NCI-H187 treated with DMSO at 0.1 percent for 48 hours (cell line): ENCODE measurements at regions not wholly inside any gene's neighbourhood (a gene's known extent, or its start where the extent isn't known, plus 50 kb on each side); places are given as distances from the start of the nearest gene placed in this dataset.
"Not testable (repeated sequence)": the region's sequence is repeated elsewhere in the genome, so short reads cannot be mapped to it uniquely, and the experiment has no call there.

ENCODE experiments used
- DNase-seq: peaks from one replicate; lab custom pipeline; 2025; lab: John Stamatoyannopoulos, UW

DNA sequence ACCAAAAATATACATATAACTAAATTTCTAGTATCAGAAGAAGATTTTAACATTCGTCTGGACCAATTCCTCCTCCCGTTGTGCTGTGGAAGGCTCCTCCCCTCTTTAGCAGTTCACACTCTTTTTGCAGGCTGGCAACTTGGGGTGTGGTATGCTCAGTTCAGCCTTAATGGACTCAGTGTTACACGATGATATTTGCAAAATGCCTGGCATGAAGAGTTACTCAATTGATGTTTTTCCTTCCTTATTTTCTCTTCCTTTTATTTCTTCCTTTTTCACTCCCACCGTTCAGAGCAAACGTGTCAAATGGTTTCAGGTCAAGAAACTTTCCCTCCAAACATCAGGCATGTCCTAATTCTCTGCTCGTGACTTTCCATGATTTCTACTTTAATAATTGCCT is 248.3 kb downstream of the PHF14 start:
- DNase-seq: no peak

DNA sequence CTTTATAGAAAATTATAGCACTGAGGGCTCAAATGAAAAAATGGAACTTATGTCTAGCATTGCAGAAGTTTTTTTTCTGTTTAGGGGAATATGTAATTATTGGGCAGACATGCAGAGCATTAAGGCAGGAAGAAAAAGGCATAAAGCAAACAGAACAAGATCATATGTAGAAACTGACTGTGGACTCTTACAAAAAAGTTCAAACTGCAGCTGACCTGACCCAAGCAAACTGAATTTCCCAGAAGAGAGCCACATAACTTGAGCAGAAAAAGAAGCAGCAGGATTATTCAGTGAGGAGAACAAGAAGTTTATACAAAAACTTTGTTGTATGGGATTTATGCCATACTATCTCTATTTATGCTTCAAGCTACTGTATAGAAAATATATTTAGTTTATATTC is 250.9 kb downstream of the PHF14 start:
- DNase-seq: no peak

DNA sequence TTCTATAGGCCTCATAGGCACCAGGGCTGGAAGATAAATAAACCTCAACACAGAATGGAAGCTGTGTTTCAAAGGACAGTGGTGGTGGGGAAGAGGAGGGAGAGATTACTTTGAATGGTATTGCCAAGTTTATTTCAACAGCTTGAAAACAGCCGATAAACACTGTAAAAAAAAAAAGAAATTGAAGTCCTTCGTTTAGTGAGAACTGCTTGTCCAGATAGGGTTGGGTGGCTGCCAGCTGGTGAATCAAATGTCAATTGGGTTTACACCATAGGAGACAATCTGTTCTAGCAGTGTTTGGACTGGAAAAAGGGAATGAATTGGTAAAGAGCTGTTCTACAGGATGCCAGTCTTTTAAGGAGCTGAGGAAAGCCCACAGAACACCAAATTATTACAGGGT is 254.8 kb downstream of the PHF14 start:
- no peak for DNase-seq

DNA sequence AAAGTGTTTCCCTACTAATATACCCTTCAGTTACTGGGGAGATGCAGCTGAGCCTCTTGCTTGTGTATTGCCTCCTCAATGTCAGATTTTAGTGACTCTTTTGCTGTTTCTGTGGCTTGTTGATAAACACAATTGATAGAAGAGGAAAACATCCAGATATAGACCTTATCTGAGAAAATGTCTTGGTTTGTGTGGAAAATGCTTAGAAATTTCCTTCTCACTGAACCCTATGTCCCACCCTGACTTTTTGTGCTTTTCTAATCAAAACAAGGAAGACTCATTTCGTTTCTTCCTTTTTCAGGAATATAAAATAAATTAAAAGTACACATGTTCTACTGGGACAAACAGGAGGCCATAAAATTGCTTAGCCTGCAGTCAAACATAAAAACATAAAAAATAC is 257.5 kb downstream of the PHF14 start:
- no peak for DNase-seq

DNA sequence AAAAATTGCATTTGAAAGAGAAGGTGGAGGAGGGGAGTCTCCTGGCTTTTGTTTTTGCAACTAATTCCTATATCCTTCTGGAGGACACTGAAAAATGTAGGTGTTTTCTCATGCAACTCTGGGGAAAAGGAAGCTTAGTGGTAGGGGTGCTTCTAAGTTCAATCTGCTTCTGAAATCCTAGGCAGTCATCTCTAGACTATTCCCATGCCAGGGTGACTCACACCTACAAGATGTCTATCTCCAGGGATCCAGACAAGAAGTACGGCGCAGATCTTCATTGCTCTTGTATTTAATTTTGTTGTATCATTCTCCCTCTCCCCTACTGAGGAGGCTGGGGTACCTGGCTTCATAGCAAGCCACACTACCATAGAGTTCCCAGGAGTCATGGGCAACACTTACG is 258.8 kb downstream of the PHF14 start:
- DNase-seq: no peak

DNA sequence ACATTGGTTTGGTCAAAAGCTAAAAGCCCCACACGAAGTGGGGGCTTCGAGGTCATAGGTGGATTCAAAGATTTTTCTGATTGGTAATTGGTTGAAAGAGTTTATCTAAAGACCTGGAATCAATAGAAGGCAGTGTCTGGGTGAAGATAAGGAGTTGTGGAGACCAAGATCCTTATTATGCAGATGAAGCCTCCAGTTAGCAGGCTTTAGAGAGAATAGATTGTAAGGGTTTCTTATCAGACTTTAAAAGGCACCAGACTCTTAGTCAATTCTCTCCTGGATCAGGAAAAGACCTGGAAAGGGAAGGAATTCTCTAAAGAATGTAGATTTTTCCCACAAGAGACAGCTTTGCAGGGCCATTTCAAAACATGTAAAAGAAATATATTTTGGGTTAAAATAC is 260.2 kb downstream of the PHF14 start:
- DNase-seq: no peak

DNA sequence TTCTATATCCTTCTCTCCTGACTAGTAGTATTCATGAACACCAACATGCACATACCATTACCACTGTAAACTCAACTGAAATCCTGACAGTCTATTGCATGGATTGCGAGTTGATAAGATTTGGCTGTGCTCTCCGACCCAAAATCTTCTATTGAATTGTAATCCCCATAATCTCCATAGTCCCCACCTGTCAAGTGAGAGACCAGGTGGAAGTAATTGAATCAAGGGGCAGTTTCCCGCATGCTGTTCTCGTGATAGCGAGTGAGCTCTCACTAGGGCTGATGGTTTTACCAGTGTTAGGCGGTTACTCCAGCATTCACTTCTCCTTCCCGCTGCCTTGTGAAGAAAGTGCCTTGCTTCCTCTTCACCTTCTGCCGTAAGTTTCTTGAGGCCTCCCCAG is 261.8 kb downstream of the PHF14 start:
- DNase-seq: no peak

DNA sequence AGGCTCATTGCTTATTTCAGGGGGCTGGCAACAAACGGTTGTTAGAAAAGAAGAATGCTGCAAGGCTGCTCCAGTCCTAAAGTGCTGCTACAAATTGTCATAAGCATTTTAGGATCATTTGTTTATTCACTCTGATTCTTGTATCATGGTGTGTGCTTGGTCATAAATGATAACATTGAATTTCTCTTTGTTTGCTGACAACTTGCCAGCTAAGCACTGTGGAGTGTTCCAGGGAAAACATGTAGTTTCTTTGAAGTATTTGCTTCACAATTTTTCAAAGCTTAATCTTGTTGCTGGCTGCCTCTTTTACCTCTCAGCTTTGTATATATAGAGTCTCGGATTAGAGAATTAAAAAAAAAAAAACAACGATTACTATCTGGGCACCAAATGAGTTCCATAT is 263.0 kb downstream of the PHF14 start:
- DNase-seq: no peak

DNA sequence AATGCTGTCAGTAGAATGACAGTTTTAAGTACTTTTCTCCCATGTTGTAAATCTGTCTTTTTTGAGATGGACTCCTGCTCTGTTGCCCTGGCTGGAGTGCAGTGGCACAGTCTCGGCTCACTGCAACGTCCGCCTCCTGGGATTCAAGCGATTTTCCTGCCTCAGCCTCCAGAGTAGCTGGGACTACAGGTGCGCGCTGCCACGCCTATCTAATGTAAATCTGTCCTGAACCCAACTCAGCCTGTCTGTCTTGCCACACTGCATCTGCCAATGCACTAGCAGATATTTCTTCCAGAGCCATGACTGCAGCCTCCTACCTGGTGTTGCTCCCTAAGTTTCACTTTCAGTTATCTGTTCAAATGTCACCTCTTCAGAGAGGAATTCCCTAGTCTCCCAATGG is 264.1 kb downstream of the PHF14 start:
- no peak for DNase-seq

DNA sequence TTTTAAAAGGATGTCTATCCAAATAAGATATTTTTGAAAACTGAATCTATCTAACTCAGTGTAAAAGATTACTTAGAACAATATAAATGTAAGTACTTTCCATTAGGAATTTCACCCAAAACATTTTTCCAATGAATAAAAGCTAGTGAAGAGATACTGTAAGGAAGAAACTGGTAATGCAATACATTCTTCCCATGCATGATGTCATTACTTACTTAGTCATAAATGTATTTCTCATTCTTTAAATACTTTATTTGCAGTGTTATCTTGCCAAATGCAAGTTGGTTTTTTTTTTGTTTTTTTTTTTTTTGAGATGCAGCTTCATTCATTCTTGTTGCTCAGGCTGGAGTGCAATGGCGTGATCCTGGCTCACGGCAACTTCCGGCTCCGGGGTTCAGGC is 265.6 kb downstream of the PHF14 start:
- no peak for DNase-seq

DNA sequence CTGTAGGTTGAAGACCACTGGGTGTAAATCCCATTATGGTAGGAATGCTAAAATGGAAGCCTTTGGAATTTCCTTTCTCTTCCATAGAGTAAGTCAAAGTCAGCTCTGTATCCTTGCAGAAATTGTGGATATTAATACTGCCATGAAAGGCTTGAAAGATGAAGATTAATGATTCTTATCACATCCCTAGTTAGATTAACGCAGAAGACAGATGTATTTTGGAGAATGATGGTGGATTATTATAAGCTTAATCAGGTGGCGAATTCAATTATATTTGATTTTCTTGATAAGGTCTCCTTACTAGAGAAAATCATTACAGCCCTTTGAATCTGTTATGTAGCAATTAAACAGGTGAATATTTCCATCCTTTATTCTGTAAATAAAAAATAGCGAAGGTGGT is 270.1 kb downstream of the PHF14 start:
- DNase-seq: no peak

DNA sequence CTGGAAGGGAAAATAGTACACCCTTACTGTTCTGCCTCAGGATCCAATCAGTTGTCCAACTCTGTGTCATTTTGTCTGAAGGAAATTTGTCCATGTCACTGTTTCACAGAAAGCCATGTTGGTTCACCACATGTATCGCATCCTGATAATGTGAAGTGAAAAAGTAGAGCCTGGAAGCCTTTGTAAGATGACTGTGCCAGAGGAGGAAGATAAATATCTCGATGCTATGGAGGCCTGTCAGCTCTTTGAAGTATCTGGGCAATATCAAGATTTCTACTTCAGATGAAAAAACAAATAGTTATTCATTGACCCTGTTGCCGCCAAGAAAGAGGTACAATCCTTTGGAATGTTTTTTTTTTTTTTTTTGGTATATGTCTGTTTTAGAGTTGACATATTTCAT is 270.5 kb downstream of the PHF14 start:
- no peak for DNase-seq

DNA sequence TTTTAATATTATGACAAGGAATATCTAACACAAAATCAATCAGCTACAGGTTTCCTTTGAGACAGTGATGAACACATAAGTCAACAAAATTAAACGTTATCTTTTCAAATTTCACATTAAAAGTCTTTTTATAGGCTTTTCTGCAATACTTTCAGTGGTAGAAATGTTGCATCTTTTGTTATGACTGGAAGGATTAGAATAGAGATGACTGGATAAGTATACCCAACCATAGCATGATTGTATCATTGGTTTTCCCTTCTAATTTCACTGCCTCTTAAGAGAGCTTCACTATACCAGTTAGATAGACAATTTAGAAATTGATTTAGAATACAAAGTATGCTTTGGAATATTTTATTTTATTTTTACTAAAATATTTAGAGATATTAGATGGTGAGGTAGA is 273.9 kb downstream of the PHF14 start:
- DNase-seq: no peak

DNA sequence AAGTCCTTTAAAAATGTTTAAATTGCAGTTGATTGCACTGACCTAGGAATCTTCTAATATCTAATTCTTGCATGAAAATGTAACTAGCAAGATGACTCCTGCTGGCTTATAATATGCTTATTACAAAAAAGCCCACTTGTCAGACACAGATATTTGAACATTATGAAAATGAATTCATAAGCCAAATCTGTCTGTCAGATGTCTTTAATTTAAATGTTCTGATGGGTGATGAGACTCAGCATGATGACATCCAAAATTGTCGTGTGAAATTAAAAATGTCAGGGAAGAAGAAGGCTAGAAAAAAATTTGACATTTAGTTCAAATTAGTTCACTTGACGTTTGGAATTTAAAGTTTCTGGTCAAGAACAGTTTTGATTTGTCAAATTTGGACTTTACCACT is 277.8 kb downstream of the PHF14 start:
- DNase-seq: no peak

DNA sequence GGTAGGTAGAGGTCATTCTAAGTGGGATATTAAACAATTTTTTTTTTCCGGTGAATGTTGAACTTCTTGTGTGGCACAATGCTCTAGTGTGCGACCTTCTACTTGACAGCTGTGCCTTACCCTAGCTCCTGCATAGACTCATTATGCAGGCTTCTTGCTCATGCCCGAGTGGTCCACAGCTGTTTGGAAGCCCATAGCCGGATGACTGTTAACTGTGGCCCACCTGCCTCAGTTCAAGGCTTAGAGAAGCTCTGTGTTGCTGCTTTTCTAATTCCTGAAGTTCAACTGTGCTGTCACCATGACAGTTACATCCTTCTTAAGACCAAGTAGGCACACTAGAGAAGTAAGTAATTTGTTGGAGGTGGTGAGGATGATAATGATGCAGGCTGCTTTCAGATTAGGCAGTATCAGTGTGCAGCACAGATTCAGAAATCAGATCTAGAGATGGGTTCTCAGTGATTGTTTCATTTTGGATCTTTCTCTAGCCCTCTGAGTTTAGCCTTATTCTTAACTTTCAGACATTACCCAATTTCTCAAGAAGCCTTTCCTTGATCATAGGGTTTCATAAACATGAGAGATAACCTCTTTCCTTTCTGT is 278.4 kb downstream of the PHF14 start:
- no peak for DNase-seq

DNA sequence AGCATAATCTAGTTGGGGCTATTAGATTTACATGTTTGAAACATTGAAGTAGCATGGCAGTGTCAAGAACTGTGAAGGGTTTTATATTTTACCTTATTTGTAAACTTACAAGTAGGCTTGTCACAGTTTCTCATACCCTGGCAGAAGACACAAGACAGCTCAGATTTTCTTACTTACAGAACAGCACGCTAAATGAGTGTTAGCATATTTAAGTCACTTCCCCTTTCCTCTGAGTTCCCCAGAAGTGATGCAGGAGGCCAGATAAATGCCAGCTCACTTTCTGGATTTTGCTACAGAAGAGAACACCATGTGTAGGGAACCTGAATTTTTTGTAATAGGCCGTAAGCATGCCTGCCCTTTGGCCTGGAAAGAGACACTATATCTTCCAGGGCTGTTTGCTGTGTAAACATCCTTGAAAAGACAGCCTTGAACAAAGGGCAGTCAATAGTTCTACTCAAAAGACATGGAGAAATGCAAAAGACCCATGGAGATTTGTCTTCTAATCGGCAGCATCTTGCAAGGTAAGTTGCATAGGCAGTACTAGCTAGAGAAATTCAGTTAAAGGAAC is 279.1 kb downstream of the PHF14 start:
- no peak for DNase-seq

DNA sequence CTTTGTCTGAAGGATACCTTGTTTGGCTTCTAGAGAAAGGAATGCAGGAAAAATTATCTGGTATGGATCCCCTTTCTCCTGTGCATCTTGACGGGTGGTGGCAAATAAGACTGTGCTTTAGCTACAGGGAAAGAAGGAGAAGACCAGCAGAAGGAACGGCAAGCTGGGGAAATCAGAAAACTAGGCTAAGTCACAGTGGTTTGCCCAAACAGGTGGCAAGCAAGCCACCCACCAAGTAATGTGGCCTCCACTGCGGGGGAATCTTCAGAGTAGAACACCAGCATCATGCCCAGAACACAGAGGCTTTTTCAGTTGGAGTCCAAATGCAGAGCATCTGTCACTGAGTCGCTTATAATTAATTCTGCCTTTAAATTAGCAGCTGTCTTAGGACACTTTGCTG is 282.8 kb downstream of the PHF14 start:
- DNase-seq: no peak

DNA sequence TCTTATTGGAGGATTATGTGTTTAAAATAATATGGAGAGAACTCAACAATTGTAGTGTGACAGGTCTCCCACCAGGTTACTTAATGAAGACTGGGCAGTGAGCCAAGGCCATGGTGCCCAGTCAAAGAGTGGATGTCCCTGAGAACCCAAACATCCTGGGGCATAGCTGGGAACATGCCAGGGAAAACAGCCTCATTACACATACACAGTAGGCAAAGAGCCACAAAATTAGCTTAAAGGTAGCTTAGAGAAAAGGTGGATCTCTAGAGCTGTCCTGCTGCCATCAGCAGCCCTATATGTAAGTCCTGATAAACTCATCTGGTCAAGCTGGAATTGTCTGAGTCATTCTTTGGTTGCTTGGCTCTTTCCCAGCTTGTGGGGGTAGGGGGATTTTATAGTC is 287.8 kb downstream of the PHF14 start:
- DNase-seq: peak; percentile 17

DNA sequence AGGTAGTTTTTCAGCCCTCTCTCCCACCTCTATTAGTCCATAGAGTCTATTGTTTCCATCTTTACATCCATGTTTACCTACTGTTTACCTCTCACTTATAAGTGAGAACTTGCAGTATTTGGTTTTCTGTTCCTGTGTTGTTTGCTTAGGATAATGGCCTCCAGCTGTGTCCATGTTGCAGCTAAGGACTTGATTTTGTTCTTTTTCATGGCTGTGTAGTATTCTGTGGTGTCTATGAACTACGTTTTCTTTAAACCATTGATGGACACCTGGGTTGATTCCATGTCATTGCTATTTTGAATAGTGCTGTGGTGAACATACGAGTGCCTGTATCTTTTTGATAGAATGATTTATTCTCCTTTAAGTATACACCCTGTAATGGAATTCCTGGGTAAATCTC is 292.4 kb downstream of the PHF14 start:
- no peak for DNase-seq

DNA sequence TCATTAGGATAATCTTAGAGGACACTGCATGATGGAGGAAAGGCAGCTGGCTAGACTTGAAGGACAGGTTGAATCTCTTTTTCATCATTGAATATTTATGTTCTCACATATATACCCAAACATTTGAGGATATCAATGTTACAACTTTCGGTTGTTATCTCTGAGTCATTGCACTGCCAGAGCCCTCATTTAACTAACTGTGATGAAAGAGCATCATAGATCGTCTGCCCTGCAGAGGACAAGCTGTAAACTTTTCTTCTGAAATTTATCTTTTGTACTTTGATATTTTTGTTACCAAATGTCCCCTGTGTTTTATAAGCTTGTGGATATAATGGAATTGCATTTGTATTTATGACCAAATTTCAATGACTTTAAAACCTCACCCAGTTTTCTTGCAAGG is 298.7 kb downstream of the PHF14 start:
- no peak for DNase-seq

DNA sequence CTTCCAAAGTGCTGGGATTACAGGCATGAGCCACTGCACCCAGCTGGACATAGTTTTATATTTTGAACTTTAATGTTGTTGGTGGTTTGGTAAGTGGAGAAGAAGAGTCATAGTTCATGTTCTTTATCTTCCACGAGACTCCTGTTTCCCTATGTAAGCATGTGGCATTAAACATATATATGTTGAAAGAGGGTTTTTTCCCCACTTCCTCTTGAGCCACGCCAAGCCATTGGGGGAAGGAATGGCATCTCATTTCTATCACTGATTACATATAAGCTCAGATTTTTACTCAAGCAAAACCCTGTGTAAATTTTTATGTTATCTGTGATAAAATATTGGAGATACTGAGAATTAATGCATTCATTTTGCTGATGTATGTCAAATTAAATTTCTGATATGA is 300.4 kb downstream of the PHF14 start:
- DNase-seq: no peak

DNA sequence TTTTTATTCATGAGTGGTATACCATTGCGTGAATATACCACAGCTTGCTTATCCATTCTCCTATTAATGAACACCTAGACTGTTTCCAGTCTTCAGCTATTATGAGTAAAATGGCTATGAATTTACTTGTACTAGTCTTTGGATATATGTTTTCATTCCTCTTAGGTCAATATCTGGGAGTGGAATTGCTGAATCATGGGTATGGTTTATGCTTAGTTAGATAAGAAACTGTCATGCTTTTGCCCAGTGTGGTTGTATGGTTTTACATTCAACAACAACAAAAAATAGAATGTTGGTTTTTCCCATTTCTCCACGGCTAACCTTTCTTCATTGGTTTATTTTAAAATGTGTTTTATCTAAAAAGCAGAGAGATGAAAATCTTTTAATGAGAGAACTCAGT is 308.3 kb downstream of the PHF14 start:
- no peak for DNase-seq

DNA sequence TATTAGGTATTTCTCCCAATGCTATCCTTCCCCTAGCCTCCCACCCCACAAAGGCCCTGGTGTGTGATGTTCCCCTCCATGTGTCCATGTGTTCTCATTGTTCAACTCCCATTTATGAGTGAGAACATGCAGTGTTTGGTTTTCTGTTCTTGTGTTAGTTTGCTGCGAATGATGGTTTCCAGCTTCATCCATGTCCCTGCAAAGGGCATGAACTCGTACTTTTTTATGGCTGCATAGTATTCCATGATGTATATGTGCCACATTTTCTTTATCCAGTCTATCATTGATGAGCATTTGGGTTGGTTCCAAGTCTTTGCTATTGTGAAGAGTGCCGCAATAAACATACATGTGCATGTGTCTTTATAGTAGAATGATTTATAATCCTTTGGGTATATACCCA is 309.9 kb downstream of the PHF14 start:
- not testable (repeated sequence) for DNase-seq

DNA sequence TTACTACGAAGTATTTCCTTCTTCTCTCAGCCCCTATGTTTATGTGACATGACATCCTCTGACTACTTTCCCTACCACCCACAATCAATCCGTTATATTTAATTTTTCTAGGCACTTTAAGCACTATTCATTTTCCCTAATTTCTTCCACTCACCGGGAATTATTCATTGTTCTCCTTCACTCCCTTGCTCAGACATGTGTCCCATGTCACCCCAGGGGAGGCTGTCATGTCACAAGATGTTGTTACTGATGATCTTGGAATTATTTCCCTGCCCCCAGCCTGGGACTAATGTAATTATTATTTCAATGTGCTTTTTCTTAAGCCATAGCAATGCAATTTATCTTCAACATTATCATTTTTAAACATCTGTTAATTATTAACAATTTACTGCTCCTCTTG is 317.2 kb downstream of the PHF14 start:
- DNase-seq: no peak

DNA sequence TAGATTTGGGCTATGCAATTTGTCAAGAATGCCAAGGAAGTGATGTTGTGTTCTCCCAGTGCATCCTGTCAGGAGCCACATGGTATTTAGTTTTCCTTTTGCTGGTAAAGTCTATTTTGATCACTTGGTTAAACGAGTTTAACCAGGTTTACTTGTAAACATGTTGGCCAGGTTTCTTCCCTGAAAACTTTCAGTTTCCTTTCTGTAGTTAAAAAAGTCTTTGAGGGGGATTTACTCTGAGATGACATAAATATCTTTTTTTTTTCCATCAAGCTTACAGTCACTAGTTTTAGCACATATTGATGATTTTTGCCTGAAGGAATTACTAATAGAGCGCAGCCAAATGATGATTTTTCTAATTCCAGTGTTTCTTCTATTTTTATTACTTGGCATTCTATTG is 320.5 kb downstream of the PHF14 start:
- DNase-seq: no peak
